ENCODE measurements at regions not wholly inside any gene's neighbourhood (a gene's known extent, or its start where the extent isn't known, plus 50 kb on each side); places are given as distances from the start of the nearest gene placed in this dataset.

DNA sequence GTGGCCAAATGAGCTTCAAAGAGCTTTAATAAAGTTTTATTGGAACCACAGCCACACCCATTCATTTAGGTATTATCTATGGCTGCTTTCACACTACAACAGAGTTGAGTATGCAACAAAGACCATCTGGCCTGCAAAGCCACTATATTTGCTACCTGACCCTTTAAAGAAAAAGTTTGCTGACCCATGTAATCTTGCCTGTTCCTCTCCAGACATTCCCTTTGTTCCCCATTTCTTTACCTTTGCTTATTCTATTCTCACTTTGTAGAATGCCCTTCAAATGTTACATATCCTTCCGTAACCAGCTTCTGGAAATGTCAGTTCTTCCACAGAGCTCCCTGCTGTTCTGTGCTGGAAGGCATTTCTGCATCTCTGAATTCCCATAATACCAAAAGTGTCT, 320.2 kb downstream of the TLE1 start (continued):
- TF ChIP-seq, protein P1, sequence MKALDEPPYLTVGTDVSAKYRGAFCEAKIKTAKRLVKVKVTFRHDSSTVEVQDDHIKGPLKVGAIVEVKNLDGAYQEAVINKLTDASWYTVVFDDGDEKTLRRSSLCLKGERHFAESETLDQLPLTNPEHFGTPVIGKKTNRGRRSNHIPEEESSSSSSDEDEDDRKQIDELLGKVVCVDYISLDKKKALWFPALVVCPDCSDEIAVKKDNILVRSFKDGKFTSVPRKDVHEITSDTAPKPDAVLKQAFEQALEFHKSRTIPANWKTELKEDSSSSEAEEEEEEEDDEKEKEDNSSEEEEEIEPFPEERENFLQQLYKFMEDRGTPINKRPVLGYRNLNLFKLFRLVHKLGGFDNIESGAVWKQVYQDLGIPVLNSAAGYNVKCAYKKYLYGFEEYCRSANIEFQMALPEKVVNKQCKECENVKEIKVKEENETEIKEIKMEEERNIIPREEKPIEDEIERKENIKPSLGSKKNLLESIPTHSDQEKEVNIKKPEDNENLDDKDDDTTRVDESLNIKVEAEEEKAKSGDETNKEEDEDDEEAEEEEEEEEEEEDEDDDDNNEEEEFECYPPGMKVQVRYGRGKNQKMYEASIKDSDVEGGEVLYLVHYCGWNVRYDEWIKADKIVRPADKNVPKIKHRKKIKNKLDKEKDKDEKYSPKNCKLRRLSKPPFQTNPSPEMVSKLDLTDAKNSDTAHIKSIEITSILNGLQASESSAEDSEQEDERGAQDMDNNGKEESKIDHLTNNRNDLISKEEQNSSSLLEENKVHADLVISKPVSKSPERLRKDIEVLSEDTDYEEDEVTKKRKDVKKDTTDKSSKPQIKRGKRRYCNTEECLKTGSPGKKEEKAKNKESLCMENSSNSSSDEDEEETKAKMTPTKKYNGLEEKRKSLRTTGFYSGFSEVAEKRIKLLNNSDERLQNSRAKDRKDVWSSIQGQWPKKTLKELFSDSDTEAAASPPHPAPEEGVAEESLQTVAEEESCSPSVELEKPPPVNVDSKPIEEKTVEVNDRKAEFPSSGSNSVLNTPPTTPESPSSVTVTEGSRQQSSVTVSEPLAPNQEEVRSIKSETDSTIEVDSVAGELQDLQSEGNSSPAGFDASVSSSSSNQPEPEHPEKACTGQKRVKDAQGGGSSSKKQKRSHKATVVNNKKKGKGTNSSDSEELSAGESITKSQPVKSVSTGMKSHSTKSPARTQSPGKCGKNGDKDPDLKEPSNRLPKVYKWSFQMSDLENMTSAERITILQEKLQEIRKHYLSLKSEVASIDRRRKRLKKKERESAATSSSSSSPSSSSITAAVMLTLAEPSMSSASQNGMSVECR (CRISPR knock-in tag; IDR thresholded peaks at IDR 0.05), result no peak
- TF ChIP-seq ATF1 (CRISPR knock-in tag; IDR thresholded peaks at IDR 0.05) (no peak), ATF1 (tag; IDR thresholded peaks at IDR 0.05) (no peak), PTRF (tag; IDR thresholded peaks at IDR 0.05) (no peak), SNIP1 (IDR thresholded peaks at IDR 0.05; ENCODE audit: low read depth) (no peak), NR1H2 (CRISPR knock-in tag; IDR thresholded peaks at IDR 0.05) (no peak), SRSF9 (IDR thresholded peaks at IDR 0.05; ENCODE audit: borderline replicate concordance, low read depth, low read length) (no peak)
- TF ChIP-seq, protein P2, sequence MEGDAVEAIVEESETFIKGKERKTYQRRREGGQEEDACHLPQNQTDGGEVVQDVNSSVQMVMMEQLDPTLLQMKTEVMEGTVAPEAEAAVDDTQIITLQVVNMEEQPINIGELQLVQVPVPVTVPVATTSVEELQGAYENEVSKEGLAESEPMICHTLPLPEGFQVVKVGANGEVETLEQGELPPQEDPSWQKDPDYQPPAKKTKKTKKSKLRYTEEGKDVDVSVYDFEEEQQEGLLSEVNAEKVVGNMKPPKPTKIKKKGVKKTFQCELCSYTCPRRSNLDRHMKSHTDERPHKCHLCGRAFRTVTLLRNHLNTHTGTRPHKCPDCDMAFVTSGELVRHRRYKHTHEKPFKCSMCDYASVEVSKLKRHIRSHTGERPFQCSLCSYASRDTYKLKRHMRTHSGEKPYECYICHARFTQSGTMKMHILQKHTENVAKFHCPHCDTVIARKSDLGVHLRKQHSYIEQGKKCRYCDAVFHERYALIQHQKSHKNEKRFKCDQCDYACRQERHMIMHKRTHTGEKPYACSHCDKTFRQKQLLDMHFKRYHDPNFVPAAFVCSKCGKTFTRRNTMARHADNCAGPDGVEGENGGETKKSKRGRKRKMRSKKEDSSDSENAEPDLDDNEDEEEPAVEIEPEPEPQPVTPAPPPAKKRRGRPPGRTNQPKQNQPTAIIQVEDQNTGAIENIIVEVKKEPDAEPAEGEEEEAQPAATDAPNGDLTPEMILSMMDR (IDR thresholded peaks at IDR 0.05 in 2 of 3, conservative IDR thresholded peaks at IDR 0.05 in 1 of 3; ENCODE audit: insufficient read depth in 2 of 3, low read depth in 1 of 3, low read length in 3 of 3), result no peak
